ENCODE measurements at regions not wholly inside any gene's neighbourhood (a gene's known extent, or its start where the extent isn't known, plus 50 kb on each side); places are given as distances from the start of the nearest gene placed in this dataset.

- TF ChIP-seq SUZ12 (IDR thresholded peaks at IDR 0.05; ENCODE audit: extremely low read depth, insufficient read depth, insufficient read length) (no peak), YY1 (IDR thresholded peaks at IDR 0.05; ENCODE audit: insufficient read depth, insufficient read length) (no peak)
Observed at GRCh38 chr4:124428648-124429047, 283.9 kb downstream of the ANKRD50 start.

Measured in NT2/D1 (cell line).